GM06990 (cell line): ENCODE measurements at regions not wholly inside any gene's neighbourhood (a gene's known extent, or its start where the extent isn't known, plus 50 kb on each side); places are given as distances from the start of the nearest gene placed in this dataset.

Experiments
- DNase-seq: peaks from one replicate; pipeline ENCODE4 v3.0.0-alpha.2; 2011; ENCODE audit not compliant: insufficient read length; ENCODE audit errors: extremely low read depth
- H3K27me3 ChIP-seq: replicated peaks from 2 replicates; pipeline ENCODE4 v1.6.0; 2011; ENCODE audit warnings: low read length; ENCODE audit not compliant: control insufficient read depth, insufficient read depth
- H3K36me3 ChIP-seq: 2 replicates; pipeline ENCODE4 v1.5.1; 2011; ENCODE audit warnings: low read length; ENCODE audit not compliant: control insufficient read depth, insufficient read depth
- H3K4me3 ChIP-seq: replicated peaks from 2 replicates; pipeline ENCODE4 v1.5.1; 2011; ENCODE audit warnings: low read depth, mild to moderate bottlenecking, control low read depth, low read length
- CTCF ChIP-seq: IDR thresholded peaks from 2 replicates; pipeline ENCODE4 v1.5.1; 2011; ENCODE audit warnings: low read length, control low read depth, mild to moderate bottlenecking, inconsistent platforms; ENCODE audit not compliant: insufficient read depth, poor library complexity, severe bottlenecking

- H3K36me3 ChIP-seq = no peaks in the 10 kb centered on the region
- TF ChIP-seq CTCF = no peak
Observed at GRCh38 chr1:90504509-90504908, 212.6 kb downstream of the BARHL2 start.

GRCh38 chr1:90502696-90503095 is 214.4 kb downstream of the BARHL2 start:
- no peaks in the 10 kb centered on the region for H3K36me3 ChIP-seq
- no peaks in the 10 kb centered on the region for H3K27me3 ChIP-seq
- DNase-seq = no peak
- TF ChIP-seq CTCF = no peak
- no peak overlapping the region for H3K4me3 ChIP-seq

More at GRCh38 chr1:90504509-90504908, 212.6 kb downstream of the BARHL2 start:
- Histone ChIP-seq H3K27me3 (no peaks in the 10 kb centered on the region; the same call in 1 of the 2 replicates), H3K4me3 (no peak overlapping the region)
- DNase-seq = no peak

- Histone ChIP-seq H3K4me3 (no peak overlapping the region), H3K27me3 (no peaks in the 10 kb centered on the region), H3K36me3 (no peaks in the 10 kb centered on the region)
- no peak for TF ChIP-seq CTCF
- no peak for DNase-seq
Observed at GRCh38 chr1:90502194-90502593, 214.9 kb downstream of the BARHL2 start.

GRCh38 chr1:90501281-90501680 is 215.8 kb downstream of the BARHL2 start:
- Histone ChIP-seq H3K36me3 (no peaks in the 10 kb centered on the region), H3K27me3 (no peaks in the 10 kb centered on the region), H3K4me3 (no peak overlapping the region)
- TF ChIP-seq CTCF = no peak
- no peak for DNase-seq

GRCh38 chr1:90494748-90495282 is 222.3 kb downstream of the BARHL2 start:
- Histone ChIP-seq H3K4me3 (no peak overlapping the region), H3K27me3 (no peaks in the 10 kb centered on the region), H3K36me3 (no peaks in the 10 kb centered on the region)
- DNase-seq = no peak
- no peak for TF ChIP-seq CTCF

GRCh38 chr1:90488451-90488850 is 228.7 kb downstream of the BARHL2 start:
- TF ChIP-seq CTCF = no peak
- Histone ChIP-seq H3K4me3 (no peak overlapping the region), H3K27me3 (no peaks in the 10 kb centered on the region; the same call in 1 of the 2 replicates), H3K36me3 (no peaks in the 10 kb centered on the region)
- DNase-seq = no peak
